ENCODE measurements at regions not wholly inside any gene's neighbourhood (a gene's known extent, or its start where the extent isn't known, plus 50 kb on each side); places are given as distances from the start of the nearest gene placed in this dataset.

GRCh38 chr13:40221460-40222201 lies 444.8 kb downstream of the FOXO1 start:
- peak in 1 of 2 donors; percentile 58 for DNase-seq (ENCODE audit: low spot score in 2 of 2)
- H3K27ac ChIP-seq, result peak overlapping the region; percentile 89
- TF ChIP-seq POLR2AphosphoS5 (IDR thresholded peaks at IDR 0.05), result peak; percentile 74 to 90 (median 83)
- TF ChIP-seq, protein P1, sequence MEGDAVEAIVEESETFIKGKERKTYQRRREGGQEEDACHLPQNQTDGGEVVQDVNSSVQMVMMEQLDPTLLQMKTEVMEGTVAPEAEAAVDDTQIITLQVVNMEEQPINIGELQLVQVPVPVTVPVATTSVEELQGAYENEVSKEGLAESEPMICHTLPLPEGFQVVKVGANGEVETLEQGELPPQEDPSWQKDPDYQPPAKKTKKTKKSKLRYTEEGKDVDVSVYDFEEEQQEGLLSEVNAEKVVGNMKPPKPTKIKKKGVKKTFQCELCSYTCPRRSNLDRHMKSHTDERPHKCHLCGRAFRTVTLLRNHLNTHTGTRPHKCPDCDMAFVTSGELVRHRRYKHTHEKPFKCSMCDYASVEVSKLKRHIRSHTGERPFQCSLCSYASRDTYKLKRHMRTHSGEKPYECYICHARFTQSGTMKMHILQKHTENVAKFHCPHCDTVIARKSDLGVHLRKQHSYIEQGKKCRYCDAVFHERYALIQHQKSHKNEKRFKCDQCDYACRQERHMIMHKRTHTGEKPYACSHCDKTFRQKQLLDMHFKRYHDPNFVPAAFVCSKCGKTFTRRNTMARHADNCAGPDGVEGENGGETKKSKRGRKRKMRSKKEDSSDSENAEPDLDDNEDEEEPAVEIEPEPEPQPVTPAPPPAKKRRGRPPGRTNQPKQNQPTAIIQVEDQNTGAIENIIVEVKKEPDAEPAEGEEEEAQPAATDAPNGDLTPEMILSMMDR (IDR thresholded peaks at IDR 0.05), result no peak

DNA sequence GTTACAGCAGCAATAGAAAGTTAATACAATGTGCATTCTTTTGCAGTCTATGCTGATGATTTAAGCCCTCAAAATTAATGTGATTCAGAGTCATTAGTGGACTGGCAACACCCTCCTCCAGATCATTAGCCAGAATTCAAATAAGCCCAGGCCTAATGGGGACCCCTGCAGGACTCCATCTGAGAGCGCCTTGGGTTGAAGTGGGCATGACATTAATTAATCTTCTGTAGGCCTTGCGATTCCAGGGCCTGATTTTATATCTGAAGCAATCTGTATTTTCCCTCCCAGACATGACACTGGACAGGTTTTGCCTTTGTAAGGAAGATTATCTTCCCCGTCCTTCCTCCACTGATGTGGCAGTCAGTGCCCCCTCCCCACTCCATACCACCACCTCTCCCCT lies 442.9 kb downstream of the FOXO1 start:
- Histone ChIP-seq H3K27ac (no peak overlapping the region), H3K36me3 (no peaks in the 10 kb centered on the region), H3K27me3 (no peaks in the 10 kb centered on the region), H3K9me3 (no peaks in the 10 kb centered on the region), H3K4me3 (no peak overlapping the region), H3K4me1 (peaks cover 0 to 23% of the 10 kb centered on the region in 2 donors)
- intact Hi-C loops (cut with DNase I; ENCODE audit: low total_unique reads), result no loop called here
- TF ChIP-seq POLR2A (IDR thresholded peaks at IDR 0.05) (no peak), POLR2AphosphoS5 (IDR thresholded peaks at IDR 0.05) (no peak)
- TF ChIP-seq, protein P1 (IDR thresholded peaks at IDR 0.05), result no peak
- DNase-seq (ENCODE audit: low spot score in 2 of 2), result no peak

More at GRCh38 chr13:40221460-40222201, 444.8 kb downstream of the FOXO1 start:
- no peaks in the 10 kb centered on the region for H3K27me3 ChIP-seq
- peaks cover 0 to 23% of the 10 kb centered on the region in 2 donors for H3K4me1 ChIP-seq
- intact Hi-C loops (cut with DNase I; ENCODE audit: low total_unique reads), result no loop called here
- H3K9me3 ChIP-seq, result no peaks in the 10 kb centered on the region
- H3K36me3 ChIP-seq, result no peaks in the 10 kb centered on the region
- no peak overlapping the region for H3K4me3 ChIP-seq

GRCh38 chr13:40228496-40228895 lies 437.9 kb downstream of the FOXO1 start:
- no peak for TF ChIP-seq POLR2A (IDR thresholded peaks at IDR 0.05)
- TF ChIP-seq, protein P1 (IDR thresholded peaks at IDR 0.05), result no peak
- no peak for TF ChIP-seq POLR2AphosphoS5 (IDR thresholded peaks at IDR 0.05)
- Histone ChIP-seq H3K27me3 (no peaks in the 10 kb centered on the region), H3K4me1 (no peaks in the 10 kb centered on the region), H3K27ac (no peak overlapping the region), H3K4me3 (no peak overlapping the region), H3K36me3 (no peaks in the 10 kb centered on the region), H3K9me3 (no peaks in the 10 kb centered on the region)
- DNase-seq (ENCODE audit: low spot score in 2 of 2), result no peak
- intact Hi-C loops (cut with DNase I; ENCODE audit: low total_unique reads), result no loop called here

DNA sequence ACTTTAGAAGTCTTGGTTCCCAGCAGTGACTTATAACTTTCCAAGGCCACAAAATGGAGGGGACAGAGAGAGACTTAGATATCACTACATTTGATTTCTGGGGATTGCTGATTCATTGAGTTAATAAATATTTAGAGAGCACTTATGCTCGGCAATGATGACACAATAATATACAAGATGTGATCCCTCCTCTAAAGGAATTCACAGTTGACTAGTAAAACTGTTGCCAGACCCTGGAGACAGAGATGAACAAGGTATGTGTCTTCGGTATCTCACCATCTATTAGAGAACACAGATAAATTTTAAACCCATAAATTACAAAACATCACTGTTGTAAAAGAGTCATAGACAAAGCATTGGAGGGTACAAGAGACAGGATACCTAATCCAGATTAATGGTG lies 437.5 kb downstream of the FOXO1 start:
- H3K27ac ChIP-seq, result no peak overlapping the region
- intact Hi-C loops (cut with DNase I; ENCODE audit: low total_unique reads), result no loop called here

DNA sequence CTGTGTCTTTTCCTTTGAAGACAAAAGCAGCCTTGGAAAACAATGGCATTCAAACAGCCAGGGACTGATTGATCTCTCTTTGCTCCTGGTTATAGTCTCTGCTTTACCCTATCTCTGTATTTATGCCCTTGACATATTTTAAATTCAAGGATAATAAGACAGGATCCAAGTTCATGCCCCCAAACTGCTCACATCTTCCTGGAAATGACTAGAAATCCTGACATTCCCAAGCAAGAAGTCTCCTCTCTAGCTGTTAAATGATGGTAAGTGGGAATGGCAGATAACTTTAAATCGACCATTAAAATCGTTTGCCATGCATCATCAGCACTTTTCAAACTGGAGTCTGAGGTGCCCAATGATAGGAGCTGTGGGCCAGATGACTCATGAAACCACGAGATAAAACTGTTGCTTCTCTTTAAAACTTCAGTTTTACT lies 435.6 kb downstream of the FOXO1 start:
- peaks cover 3 to 4% of the 10 kb centered on the region in 2 donors for H3K4me1 ChIP-seq
- TF ChIP-seq POLR2A (IDR thresholded peaks at IDR 0.05) (no peak), POLR2AphosphoS5 (IDR thresholded peaks at IDR 0.05) (no peak)
- TF ChIP-seq, protein P1 (IDR thresholded peaks at IDR 0.05), result no peak
- no peaks in the 10 kb centered on the region for H3K36me3 ChIP-seq
- H3K27ac ChIP-seq, result peak overlapping the region; percentile 23 to 39
- intact Hi-C loops (cut with DNase I; ENCODE audit: low total_unique reads), result no loop called here
- no peaks in the 10 kb centered on the region for H3K9me3 ChIP-seq
- no peaks in the 10 kb centered on the region for H3K27me3 ChIP-seq
- no peak overlapping the region for H3K4me3 ChIP-seq
- no peak for DNase-seq (ENCODE audit: low spot score in 2 of 2)

More for the DNA sequence above, 437.5 kb downstream of the FOXO1 start:
- Histone ChIP-seq H3K27me3 (no peaks in the 10 kb centered on the region), H3K4me3 (no peak overlapping the region), H3K36me3 (no peaks in the 10 kb centered on the region), H3K4me1 (peaks cover 0 to 2% of the 10 kb centered on the region in 2 donors), H3K9me3 (no peaks in the 10 kb centered on the region)
- TF ChIP-seq POLR2AphosphoS5 (IDR thresholded peaks at IDR 0.05) (no peak), POLR2A (IDR thresholded peaks at IDR 0.05) (no peak)
- TF ChIP-seq, protein P1 (IDR thresholded peaks at IDR 0.05), result no peak
- DNase-seq (ENCODE audit: low spot score in 2 of 2), result no peak

All from breast epithelium (tissue), 4 donors.